PC-9 (cell line): ENCODE measurements at regions not wholly inside any gene's neighbourhood (a gene's known extent, or its start where the extent isn't known, plus 50 kb on each side); places are given as distances from the start of the nearest gene placed in this dataset.

Experiments
- BruUV-seq: library from RNA; stranded (reverse); fragments of 400-500 nt; replicated peaks from 2 replicates; lab custom pipeline; 2021; lab: Mats Ljungman, UMichigan
- CTCF ChIA-PET: fragments of 300-600 bp; sonication (Branson Sonifier 250); formaldehyde crosslinking; loops from one replicate; lab custom pipeline; 2022; ENCODE audit warnings: antibody characterized with exemption; lab: Charles Lee
- POLR2A ChIA-PET: fragments of 300-600 bp; sonication (Branson Sonifier 250); formaldehyde crosslinking; loops from one replicate; lab custom pipeline; 2022; ENCODE audit warnings: antibody characterized with exemption; ENCODE audit not compliant: unreplicated experiment; lab: Charles Lee
- DNase-seq, 2 experiments: peaks; one replicate each; pipeline versions ENCODE4 v3.0.0 to v3.0.0-alpha.2; 2015 to 2022; ENCODE audit warnings: mixed read lengths in 1 of 2
- H2AFZ ChIP-seq: fragments of 200-600 bp; sonication (generic); 2 replicates; pipeline ENCODE4 v1.8.1; 2017; ENCODE audit warnings: antibody characterized with exemption
- H3F3A ChIP-seq: fragments of 200-600 bp; sonication (generic); 2 replicates; pipeline ENCODE4 v1.8.1; 2017; ENCODE audit warnings: antibody characterized with exemption, mild to moderate bottlenecking, low read depth; ENCODE audit not compliant: insufficient read depth
- H3K27ac ChIP-seq: fragments of 200-600 bp; sonication (generic); 2 replicates; pipeline ENCODE4 v1.6.1; 2016; ENCODE audit warnings: mixed run types
- H3K27me3 ChIP-seq: fragments of 200-600 bp; sonication (generic); 2 replicates; pipeline ENCODE4 v1.6.1; 2016; ENCODE audit warnings: low read depth, mixed run types; ENCODE audit not compliant: insufficient read depth
- H3K36me3 ChIP-seq: fragments of 200-600 bp; sonication (generic); 2 replicates; pipeline ENCODE4 v1.6.1; 2016; ENCODE audit warnings: low read depth, mixed run types
- H3K4me1 ChIP-seq: fragments of 200-600 bp; sonication (generic); replicated peaks from 2 replicates; pipeline ENCODE4 v1.6.1; 2016; ENCODE audit warnings: mixed run types; ENCODE audit not compliant: insufficient read depth
- H3K4me2 ChIP-seq: fragments of 200-600 bp; sonication (generic); 2 replicates; pipeline ENCODE4 v1.6.1; 2017; ENCODE audit warnings: mixed run types
- H3K4me3 ChIP-seq: fragments of 200-600 bp; sonication (generic); 2 replicates; pipeline ENCODE4 v1.6.1; 2016; ENCODE audit warnings: mixed run types
- H3K79me2 ChIP-seq: fragments of 200-600 bp; sonication (generic); 2 replicates; pipeline ENCODE4 v1.6.1; 2017; ENCODE audit warnings: low read depth, mixed run types
- H3K9me2 ChIP-seq: fragments of 200-600 bp; sonication (generic); 2 replicates; pipeline ENCODE4 v1.8.1; 2017; ENCODE audit warnings: mild to moderate bottlenecking; ENCODE audit not compliant: insufficient read depth
- H3K9me3 ChIP-seq: fragments of 200-600 bp; sonication (generic); 2 replicates; pipeline ENCODE4 v1.8.1; 2016; ENCODE audit warnings: low read depth; ENCODE audit not compliant: insufficient read depth
- H4K20me1 ChIP-seq: fragments of 200-600 bp; sonication (generic); 2 replicates; pipeline ENCODE4 v1.8.1; 2017; ENCODE audit not compliant: insufficient read depth
- CTCF ChIP-seq: fragments of 200-600 bp; sonication (generic); conservative IDR thresholded peaks from 2 replicates; pipeline ENCODE4 v1.6.1; 2017; ENCODE audit warnings: mixed run types, antibody characterized with exemption, mild to moderate bottlenecking, moderate library complexity
- EZH2 ChIP-seq: fragments of 200-600 bp; sonication (generic); IDR thresholded peaks from 2 replicates; pipeline ENCODE4 v1.8.0; 2017; ENCODE audit warnings: antibody characterized with exemption, low read depth
- intact Hi-C: fragments of 100-400 bp; cut with micrococcal nuclease; formaldehyde crosslinking; loops from one replicate; pipeline ENCODE4 v1.10.0; 2022; ENCODE audit not compliant: unreplicated experiment

- Histone ChIP-seq H3K4me2 (no peak overlapping the region), H3K4me1 (no peaks in the 10 kb centered on the region), H3K79me2 (no peaks in the 10 kb centered on the region), H3K27me3 (no peaks in the 10 kb centered on the region), H3K9me3 (no peaks in the 10 kb centered on the region), H3K9me2 (no peaks in the 10 kb centered on the region), H3K36me3 (no peaks in the 10 kb centered on the region), H3K27ac (no peak overlapping the region), H3K4me3 (no peak overlapping the region), H3F3A (no peaks in the 10 kb centered on the region), H4K20me1 (no peaks in the 10 kb centered on the region), H2AFZ (no peak overlapping the region)
- DNase-seq, result no peak
- ChIA-PET POLR2A (no interaction called here), CTCF (no interaction called here)
- intact Hi-C loops, result no loop called here
- no TSS peak for BruUV-seq
- TF ChIP-seq EZH2, result no peak
- no peak for TF ChIP-seq CTCF
These were observed 787.8 kb downstream of the NLGN4Y start for GRCh38 chrY:15312166-15312565.

GRCh38 chrY:15324189-15324588 lies 799.9 kb downstream of the NLGN4Y start:
- no peak overlapping the region for H2AFZ ChIP-seq
- POLR2A ChIA-PET, result no interaction called here
- intact Hi-C loops, result no loop called here

GRCh38 chrY:15325201-15325600 lies 800.9 kb downstream of the NLGN4Y start:
- no TSS peak for BruUV-seq
- Histone ChIP-seq H3K27me3 (no peaks in the 10 kb centered on the region), H4K20me1 (no peaks in the 10 kb centered on the region), H3K27ac (no peak overlapping the region), H3K4me3 (no peak overlapping the region), H3K79me2 (no peaks in the 10 kb centered on the region), H3K4me1 (no peaks in the 10 kb centered on the region), H3K4me2 (no peak overlapping the region), H2AFZ (no peak overlapping the region), H3K9me2 (no peaks in the 10 kb centered on the region), H3K9me3 (no peaks in the 10 kb centered on the region), H3K36me3 (no peaks in the 10 kb centered on the region), H3F3A (no peaks in the 10 kb centered on the region)
- POLR2A ChIA-PET, result no interaction called here
- no peak for TF ChIP-seq CTCF
- TF ChIP-seq EZH2, result no peak
- DNase-seq, result no peak
- CTCF ChIA-PET, result no interaction called here
- intact Hi-C loops, result no loop called here

More at GRCh38 chrY:15324189-15324588, 799.9 kb downstream of the NLGN4Y start:
- Histone ChIP-seq H3K4me2 (no peak overlapping the region), H3K4me1 (no peaks in the 10 kb centered on the region), H3K27me3 (no peaks in the 10 kb centered on the region), H3K79me2 (no peaks in the 10 kb centered on the region), H3K9me2 (no peaks in the 10 kb centered on the region), H3F3A (no peaks in the 10 kb centered on the region), H3K4me3 (no peak overlapping the region), H3K9me3 (no peaks in the 10 kb centered on the region), H4K20me1 (no peaks in the 10 kb centered on the region), H3K27ac (no peak overlapping the region), H3K36me3 (no peaks in the 10 kb centered on the region)
- CTCF ChIA-PET, result no interaction called here
- no peak for DNase-seq
- TF ChIP-seq CTCF (no peak), EZH2 (no peak)
- BruUV-seq, result no TSS peak
